HAP-1 (cell line): ENCODE measurements at regions not wholly inside any gene's neighbourhood (a gene's known extent, or its start where the extent isn't known, plus 50 kb on each side); places are given as distances from the start of the nearest gene placed in this dataset.

Source experiments
- DNase-seq, 2 experiments: peaks; one replicate each; pipeline ENCODE4 v3.0.0-alpha.2; 2016 to 2020; ENCODE audit warnings: low spot score in 2 of 2
- H3K27me3 ChIP-seq: fragments of 250-450 bp; sonication (Bioruptor Pico); 2 replicates; pipeline ENCODE4 v1.5.1; 2020; ENCODE audit warnings: low read depth, mild to moderate bottlenecking, moderate library complexity
- H3K36me3 ChIP-seq: fragments of 250-450 bp; sonication (Bioruptor Pico); replicated peaks from 2 replicates; pipeline ENCODE4 v1.5.1; 2020; ENCODE audit warnings: mild to moderate bottlenecking
- H3K4me1 ChIP-seq: fragments of 250-450 bp; sonication (Bioruptor Pico); 2 replicates; pipeline ENCODE4 v1.5.1; 2020; ENCODE audit warnings: mild to moderate bottlenecking
- H3K4me3 ChIP-seq: fragments of 250-450 bp; sonication (Bioruptor Pico); 2 replicates; pipeline ENCODE4 v1.5.1; 2020; ENCODE audit warnings: mild to moderate bottlenecking, moderate library complexity
- H3K9me3 ChIP-seq: fragments of 250-450 bp; sonication (Bioruptor Pico); 2 replicates; pipeline ENCODE4 v1.5.1; 2020; ENCODE audit warnings: mild to moderate bottlenecking, moderate library complexity
- in situ Hi-C: fragments of 300-500 bp; cut with MboI; formaldehyde crosslinking; loops from 3 replicates; pipeline ENCODE4 v1.14.3; 2020; ENCODE audit warnings: low sequenced_read_pairs, inconsistent platforms, mixed read lengths

DNA sequence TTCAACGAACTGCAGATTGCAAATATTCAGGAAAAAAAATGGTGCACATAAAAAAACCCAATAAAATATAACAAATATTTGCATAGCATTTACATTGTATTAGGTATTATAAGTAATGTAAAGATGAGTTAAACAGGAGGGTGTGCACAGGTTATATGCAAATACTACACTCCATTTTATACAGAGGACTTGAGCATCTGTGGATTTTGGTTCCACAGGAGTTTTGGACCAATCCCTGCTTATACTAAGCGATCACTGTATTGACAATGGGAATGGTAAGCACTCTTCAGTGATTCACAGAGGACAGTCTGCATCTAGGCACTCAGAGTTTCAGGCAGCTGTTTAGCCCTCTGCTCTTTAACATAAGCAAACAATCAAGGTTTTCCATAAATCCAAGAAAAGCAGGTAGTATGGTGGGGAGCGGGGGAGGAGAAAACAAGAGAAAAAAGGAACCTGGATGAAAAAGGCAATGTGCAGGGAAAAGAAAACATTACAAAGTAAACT lies 206.0 kb upstream of the PARD3B start:
- no peaks in the 10 kb centered on the region for H3K9me3 ChIP-seq
- DNase-seq, result no peak
- no peaks in the 10 kb centered on the region for H3K4me1 ChIP-seq
- H3K36me3 ChIP-seq, result no peaks in the 10 kb centered on the region
- in situ Hi-C loops, result loop anchor here (25.0 kb wide), 1 partner anchor 348 kb away; no protein-coding TSS in a partner anchor
- H3K4me3 ChIP-seq, result no peak overlapping the region
- H3K27me3 ChIP-seq, result peaks cover 11% of the 10 kb centered on the region

DNA sequence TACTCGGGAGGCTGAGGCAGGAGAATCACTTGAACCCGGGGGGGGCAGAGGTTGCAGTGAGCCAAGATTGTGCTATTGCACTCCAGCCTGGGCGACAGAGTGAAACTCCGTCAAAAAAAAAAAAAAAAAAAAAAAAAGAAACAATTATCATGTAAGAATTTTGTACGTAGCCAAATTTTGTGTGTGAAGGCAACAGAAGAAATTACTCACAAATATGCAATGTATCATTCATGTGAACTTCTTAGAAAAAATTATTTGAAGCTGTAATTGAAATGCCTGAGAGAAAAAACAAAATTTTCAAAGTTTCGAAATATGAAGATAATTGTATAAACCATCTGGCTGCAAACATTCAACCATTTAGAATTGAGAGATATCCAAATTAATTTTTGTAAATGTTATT lies 204.8 kb upstream of the PARD3B start:
- no peaks in the 10 kb centered on the region for H3K4me1 ChIP-seq
- peaks cover 13% of the 10 kb centered on the region for H3K27me3 ChIP-seq
- H3K9me3 ChIP-seq, result no peaks in the 10 kb centered on the region
- H3K4me3 ChIP-seq, result no peak overlapping the region
- in situ Hi-C loops, result loop anchor here (25.0 kb wide), 1 partner anchor 347 kb away; no protein-coding TSS in a partner anchor
- no peak for DNase-seq
- H3K36me3 ChIP-seq, result no peaks in the 10 kb centered on the region

DNA sequence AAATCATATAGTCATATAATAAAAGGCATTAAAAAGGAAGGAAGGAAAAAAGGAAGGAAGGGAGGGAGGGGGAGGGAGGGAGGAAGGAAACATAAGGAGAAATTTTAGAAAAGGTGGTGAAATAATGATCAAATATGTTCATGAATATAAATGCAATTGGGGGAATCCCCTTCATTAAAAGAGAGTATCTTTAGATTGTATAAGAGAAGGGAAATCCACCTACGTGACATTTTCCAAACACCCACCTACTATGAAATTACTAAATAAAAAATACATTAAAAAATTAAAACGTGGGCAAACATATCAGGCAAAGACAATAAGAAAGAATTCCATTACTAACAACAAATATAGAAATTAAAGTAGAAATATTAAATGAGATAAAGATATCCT lies 203.4 kb upstream of the PARD3B start:
- Histone ChIP-seq H3K4me1 (no peaks in the 10 kb centered on the region), H3K27me3 (peaks cover 14% of the 10 kb centered on the region), H3K36me3 (no peaks in the 10 kb centered on the region), H3K9me3 (no peaks in the 10 kb centered on the region), H3K4me3 (no peak overlapping the region)
- in situ Hi-C loops, result loop anchor here (25.0 kb wide), 1 partner anchor 345 kb away; no protein-coding TSS in a partner anchor
- DNase-seq, result no peak

DNA sequence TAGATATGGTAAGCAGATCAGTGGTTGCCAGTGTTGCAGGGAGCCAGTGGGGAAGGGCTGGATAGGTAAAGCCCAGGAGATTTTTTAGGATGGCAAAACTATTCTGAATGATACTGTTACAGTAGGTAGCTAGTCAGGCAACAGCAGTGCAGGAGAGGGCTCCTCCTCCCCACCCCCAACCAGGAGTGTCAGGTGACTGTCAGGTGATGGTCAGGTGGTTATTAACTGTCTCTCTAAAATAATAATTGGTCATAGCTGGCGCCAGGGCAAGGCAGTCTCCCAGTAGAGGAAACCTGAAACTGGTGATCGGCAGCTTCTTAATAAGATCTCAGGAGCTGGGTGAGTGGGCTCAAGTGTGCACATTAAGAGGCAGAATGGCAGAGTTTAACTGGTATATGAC lies 201.6 kb upstream of the PARD3B start:
- no peak for DNase-seq
- no peaks in the 10 kb centered on the region for H3K36me3 ChIP-seq
- H3K9me3 ChIP-seq, result no peaks in the 10 kb centered on the region
- in situ Hi-C loops, result loop anchor here (25.0 kb wide), 1 partner anchor 344 kb away; no protein-coding TSS in a partner anchor
- 0 out of 2 replicates have a peak, but pooled peaks cover 6% of the 10 kb centered on the region for H3K27me3 ChIP-seq
- H3K4me3 ChIP-seq, result no peak overlapping the region
- H3K4me1 ChIP-seq, result no peaks in the 10 kb centered on the region

DNA sequence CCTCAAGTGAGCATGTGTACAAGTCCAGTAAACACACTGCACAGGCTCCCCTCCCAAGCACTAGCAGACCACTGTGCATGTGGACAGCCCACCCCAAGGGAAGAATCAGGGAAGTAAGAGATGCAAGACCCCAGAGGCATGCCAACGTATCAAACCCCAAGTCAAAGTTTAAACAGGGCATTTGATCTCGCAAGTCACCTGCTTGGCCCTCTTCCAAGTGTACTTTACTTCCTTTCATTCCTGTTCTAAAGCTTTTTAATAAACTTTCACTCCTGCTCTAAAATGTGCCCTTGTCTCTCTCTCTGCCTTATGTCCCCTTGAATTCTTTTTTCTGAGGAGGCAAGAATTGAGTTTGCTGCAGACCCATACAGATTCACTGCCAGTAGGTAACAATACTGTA lies 201.2 kb upstream of the PARD3B start:
- no peak for DNase-seq
- H3K4me1 ChIP-seq, result no peaks in the 10 kb centered on the region
- H3K36me3 ChIP-seq, result no peaks in the 10 kb centered on the region
- 0 out of 2 replicates have a peak, but pooled peaks cover 6% of the 10 kb centered on the region for H3K27me3 ChIP-seq
- in situ Hi-C loops, result loop anchor here (25.0 kb wide), 1 partner anchor 343 kb away; no protein-coding TSS in a partner anchor
- no peaks in the 10 kb centered on the region for H3K9me3 ChIP-seq
- H3K4me3 ChIP-seq, result no peak overlapping the region

DNA sequence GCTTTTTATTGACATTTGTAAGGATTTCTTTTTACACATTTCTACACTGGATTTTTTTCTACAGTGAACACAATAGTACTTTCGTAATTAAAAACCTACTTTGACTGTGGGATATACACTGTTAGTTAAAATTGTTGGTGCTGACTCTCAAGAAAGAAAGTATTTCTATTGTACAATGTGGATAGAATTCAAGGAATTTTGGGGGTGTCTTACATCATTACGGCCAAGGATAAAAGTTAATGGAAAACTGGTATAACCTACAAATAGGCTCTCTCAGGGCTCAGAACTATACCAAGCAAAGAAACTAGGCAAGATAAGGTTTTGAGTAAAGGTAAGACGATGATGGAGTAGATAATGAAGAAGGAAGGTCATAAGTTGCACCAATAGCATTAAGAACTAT lies 198.4 kb upstream of the PARD3B start:
- Histone ChIP-seq H3K4me3 (no peak overlapping the region), H3K36me3 (no peaks in the 10 kb centered on the region), H3K27me3 (0 out of 2 replicates have a peak, but pooled peaks cover 6% of the 10 kb centered on the region), H3K4me1 (no peaks in the 10 kb centered on the region), H3K9me3 (no peaks in the 10 kb centered on the region)
- no peak for DNase-seq
- in situ Hi-C loops, result loop anchor here (25.0 kb wide), 1 partner anchor 340 kb away; no protein-coding TSS in a partner anchor

DNA sequence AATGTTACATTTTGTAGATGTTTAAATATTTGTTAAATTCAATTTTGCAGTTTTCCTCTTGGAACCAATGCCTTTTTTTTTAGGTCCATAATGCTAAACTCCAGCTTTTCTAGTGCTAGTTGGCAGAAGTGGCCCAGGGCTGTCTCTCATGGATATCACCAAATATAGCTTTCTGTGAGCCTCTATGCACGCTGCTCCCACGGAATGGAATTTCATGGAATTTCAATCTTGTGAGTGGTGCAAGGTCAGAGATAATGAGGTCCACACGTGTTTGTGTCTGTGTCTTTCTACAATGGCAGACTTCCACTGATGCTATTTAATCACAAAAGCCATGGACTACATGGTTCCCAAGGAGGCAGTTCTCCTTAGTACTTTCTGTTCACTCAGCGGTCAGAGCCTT lies 191.5 kb upstream of the PARD3B start:
- Histone ChIP-seq H3K4me1 (no peaks in the 10 kb centered on the region), H3K36me3 (no peaks in the 10 kb centered on the region), H3K9me3 (no peaks in the 10 kb centered on the region), H3K4me3 (no peak overlapping the region), H3K27me3 (peaks cover 10% of the 10 kb centered on the region)
- no peak for DNase-seq
- in situ Hi-C loops, result no loop called here

DNA sequence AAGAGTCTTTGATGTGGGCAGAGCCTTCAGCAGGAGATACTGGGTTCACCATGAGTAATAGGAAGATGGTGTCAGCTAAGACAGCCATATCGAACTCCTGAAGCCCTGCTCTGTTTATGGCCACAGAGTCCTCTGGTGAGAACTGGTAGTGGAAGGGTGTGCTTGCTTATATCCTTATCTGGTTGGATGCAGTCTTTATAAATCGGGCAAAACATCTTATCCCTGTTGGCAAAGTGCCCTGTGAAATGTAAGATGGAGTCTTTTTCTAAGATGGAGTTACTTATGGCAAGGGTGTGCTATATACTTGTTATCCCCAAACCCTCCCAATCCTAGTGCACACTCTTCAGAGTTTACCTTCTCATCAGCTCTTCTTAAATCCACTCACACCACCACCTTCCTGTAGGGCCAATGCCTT lies 190.8 kb upstream of the PARD3B start:
- Histone ChIP-seq H3K27me3 (peaks cover 10% of the 10 kb centered on the region), H3K4me1 (no peaks in the 10 kb centered on the region), H3K4me3 (no peak overlapping the region), H3K9me3 (no peaks in the 10 kb centered on the region), H3K36me3 (no peaks in the 10 kb centered on the region)
- no peak for DNase-seq
- in situ Hi-C loops, result no loop called here

DNA sequence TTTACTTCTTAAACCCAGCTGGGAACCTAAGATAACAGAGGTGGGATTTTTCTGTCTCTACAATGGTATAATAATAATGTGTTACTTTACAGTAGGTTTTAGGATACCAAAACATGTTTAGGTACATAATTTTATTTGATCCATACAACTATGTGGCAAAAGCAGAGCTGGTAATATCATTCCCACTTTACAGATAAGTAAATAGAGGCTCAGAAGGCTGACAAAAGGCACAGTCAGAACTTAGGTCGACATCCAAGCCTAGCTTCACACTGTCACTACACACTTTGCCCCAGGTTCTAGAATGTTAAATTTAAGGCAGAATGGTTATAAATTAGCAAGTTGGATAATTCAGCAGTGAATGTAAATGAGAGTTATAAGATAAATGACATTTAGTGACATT lies 189.6 kb upstream of the PARD3B start:
- no peak for DNase-seq
- Histone ChIP-seq H3K36me3 (no peaks in the 10 kb centered on the region), H3K4me1 (no peaks in the 10 kb centered on the region), H3K9me3 (no peaks in the 10 kb centered on the region), H3K4me3 (no peak overlapping the region), H3K27me3 (peaks cover 10% of the 10 kb centered on the region)
- in situ Hi-C loops, result no loop called here

DNA sequence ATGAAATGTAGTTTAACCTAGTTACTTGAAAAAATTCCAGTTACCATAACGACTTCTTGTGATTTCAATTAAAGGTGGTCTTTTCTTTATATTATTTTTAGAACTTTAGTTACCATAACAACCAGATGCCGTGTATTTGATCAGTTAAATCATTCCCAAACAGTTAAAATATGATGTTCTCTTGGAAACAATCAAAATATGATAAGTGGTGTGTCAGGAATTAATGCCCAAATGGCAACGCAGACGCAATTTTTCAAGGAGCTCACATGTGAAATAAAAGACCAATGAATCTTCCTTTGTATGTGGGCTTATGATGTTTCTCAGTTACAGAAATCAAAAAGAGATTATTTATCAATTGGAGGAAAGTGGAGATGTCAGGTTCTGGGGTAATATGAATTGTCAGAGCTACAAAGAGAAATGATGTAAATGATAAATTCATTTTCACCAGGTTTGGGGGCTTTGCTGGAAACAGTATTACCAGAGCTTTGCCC lies 189.1 kb upstream of the PARD3B start:
- no peak for DNase-seq
- Histone ChIP-seq H3K9me3 (no peaks in the 10 kb centered on the region), H3K36me3 (no peaks in the 10 kb centered on the region), H3K4me3 (no peak overlapping the region), H3K4me1 (no peaks in the 10 kb centered on the region), H3K27me3 (peaks cover 10% of the 10 kb centered on the region)
- in situ Hi-C loops, result no loop called here

DNA sequence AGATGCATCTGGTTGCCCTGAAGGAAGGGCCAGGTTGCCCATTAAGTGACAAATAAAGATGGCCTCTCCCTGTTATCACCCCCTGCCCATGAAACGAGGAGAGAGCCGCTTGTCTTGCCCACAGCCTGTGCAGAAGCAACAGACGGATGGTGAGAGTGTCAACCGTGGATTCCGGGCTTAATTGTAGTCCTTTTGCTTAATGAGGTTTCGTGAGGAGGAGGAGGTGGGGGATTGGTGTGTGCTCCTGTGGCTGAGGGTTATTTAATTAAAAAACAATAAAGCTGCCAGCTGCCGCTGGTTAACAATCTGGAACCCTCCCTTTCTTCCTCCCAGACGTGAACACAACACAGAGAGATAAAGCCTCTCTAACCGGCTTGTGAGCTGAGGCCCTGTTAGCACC lies 188.0 kb upstream of the PARD3B start:
- H3K4me3 ChIP-seq, result no peak overlapping the region
- no peak for DNase-seq
- in situ Hi-C loops, result no loop called here

DNA sequence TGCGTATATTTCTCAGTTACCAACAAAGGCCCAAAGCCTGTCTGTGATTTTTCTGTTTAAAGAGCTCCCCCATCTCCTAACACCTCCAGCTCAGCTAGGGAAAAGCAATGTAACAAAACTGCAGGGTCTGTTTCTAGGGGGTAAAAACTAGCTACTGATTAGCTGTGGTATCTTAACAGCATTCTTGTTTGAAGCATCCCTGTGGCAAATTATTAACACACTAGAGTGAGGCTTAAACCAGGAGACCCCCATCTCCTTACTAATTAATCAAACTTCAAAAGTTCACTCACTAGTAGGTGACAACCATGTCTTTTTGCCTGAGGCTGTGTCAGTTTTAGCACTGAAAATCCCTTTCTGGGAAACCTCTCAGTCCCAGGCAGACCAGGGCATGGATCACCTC lies 186.2 kb upstream of the PARD3B start:
- Histone ChIP-seq H3K36me3 (no peaks in the 10 kb centered on the region), H3K27me3 (peaks cover 12% of the 10 kb centered on the region), H3K4me1 (no peaks in the 10 kb centered on the region), H3K9me3 (no peaks in the 10 kb centered on the region), H3K4me3 (no peak overlapping the region)
- in situ Hi-C loops, result no loop called here
- no peak for DNase-seq

More for the DNA sequence above, 188.0 kb upstream of the PARD3B start:
- no peaks in the 10 kb centered on the region for H3K9me3 ChIP-seq
- H3K36me3 ChIP-seq, result no peaks in the 10 kb centered on the region
- H3K27me3 ChIP-seq, result peaks cover 16% of the 10 kb centered on the region
- H3K4me1 ChIP-seq, result no peaks in the 10 kb centered on the region

DNA sequence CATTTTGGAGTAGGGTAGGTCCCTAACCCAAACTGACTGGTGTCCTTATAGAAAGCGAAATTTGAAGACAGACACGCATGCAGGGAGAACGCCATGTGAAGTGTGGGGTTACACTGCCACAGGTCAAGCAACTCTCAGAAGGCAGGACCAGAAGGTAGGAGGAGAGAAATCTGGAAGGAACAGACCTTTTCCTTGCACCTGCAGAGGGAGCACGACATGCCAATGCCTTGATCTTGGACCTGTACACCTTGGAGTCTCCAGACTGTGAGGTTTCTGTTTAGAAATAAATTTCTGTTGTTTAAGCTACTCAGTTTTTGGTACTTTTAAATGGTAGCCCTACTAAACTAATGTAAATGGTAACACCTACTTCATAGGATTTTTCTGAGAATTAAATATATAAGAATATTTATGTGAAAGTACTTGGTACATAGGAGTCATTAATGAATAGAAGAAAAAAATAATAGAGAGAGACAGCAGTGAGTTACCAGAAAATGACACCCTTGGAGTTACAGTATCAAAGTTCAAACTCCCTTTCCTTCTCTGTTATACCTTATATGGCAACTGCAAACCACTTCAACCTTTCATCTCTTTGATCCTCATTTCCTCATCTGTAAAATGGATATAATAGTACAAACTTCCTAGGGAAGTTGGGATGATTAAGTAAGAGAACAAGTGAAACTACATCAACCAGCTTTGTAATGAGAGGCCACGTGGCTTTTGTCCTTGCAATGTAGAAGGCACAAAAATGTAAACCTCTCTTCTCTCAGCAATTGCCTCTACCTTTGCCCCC lies 184.9 kb upstream of the PARD3B start:
- Histone ChIP-seq H3K27me3 (peaks cover 8% of the 10 kb centered on the region; the same call in 1 of the 2 replicates), H3K36me3 (no peaks in the 10 kb centered on the region), H3K4me1 (no peaks in the 10 kb centered on the region), H3K9me3 (no peaks in the 10 kb centered on the region), H3K4me3 (no peak overlapping the region)
- DNase-seq, result no peak
- in situ Hi-C loops, result no loop called here

DNA sequence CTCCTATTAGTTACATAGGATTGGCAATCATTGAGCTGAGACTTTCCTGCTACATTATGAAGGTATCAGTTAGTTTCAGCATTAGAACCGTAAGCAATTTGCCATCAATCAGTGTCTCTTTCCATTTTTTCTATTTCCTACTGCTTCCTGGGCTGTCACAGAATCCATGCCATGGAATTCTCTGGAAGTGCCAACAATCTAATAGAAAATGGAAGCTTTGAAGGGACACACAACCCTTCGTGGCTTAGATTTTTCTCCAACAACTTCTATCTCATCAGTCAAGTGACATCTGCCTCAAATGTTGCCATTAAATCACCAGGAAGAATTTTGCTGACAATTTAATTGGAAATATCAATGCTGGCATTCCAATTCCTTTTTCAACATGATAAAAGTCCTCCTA lies 183.5 kb upstream of the PARD3B start:
- no peaks in the 10 kb centered on the region for H3K36me3 ChIP-seq
- H3K4me3 ChIP-seq, result no peak overlapping the region
- in situ Hi-C loops, result no loop called here
- H3K9me3 ChIP-seq, result no peaks in the 10 kb centered on the region
- no peak for DNase-seq
- H3K27me3 ChIP-seq, result 0 out of 2 replicates have a peak, but pooled peaks cover 7% of the 10 kb centered on the region
- no peaks in the 10 kb centered on the region for H3K4me1 ChIP-seq
